GM19372 (cell line): ENCODE measurements at regions not wholly inside any gene's neighbourhood (a gene's known extent, or its start where the extent isn't known, plus 50 kb on each side); places are given as distances from the start of the nearest gene placed in this dataset.

Source experiments
- ATAC-seq: cut with Tn5 transposase; IDR thresholded peaks from one replicate; pipeline ENCODE4 v1.9.1; 2021; ENCODE audit warnings: mild to moderate bottlenecking, low read depth, moderate library complexity; ENCODE audit not compliant: unreplicated experiment

- no peak for ATAC-seq
Measured at GRCh38 chr11:95451682-95452081, 220.7 kb upstream of the SESN3 start.

GRCh38 chr11:95451261-95451660, 220.3 kb upstream of the SESN3 start:
- no peak for ATAC-seq

- ATAC-seq, result no peak
Measured at GRCh38 chr11:95450547-95451123, 219.6 kb upstream of the SESN3 start.

- ATAC-seq, result no peak
Measured at GRCh38 chr11:95445746-95446333, 214.8 kb upstream of the SESN3 start.

- no peak for ATAC-seq
Measured at GRCh38 chr11:95444309-95445241, 213.6 kb upstream of the SESN3 start.

- ATAC-seq, result peak; percentile 93
Measured at GRCh38 chr11:95443386-95443785, 212.4 kb upstream of the SESN3 start.

- no peak for ATAC-seq
Measured at GRCh38 chr11:95442531-95443050, 211.6 kb upstream of the SESN3 start.

GRCh38 chr11:95435628-95436353, 204.8 kb upstream of the SESN3 start:
- no peak for ATAC-seq

- ATAC-seq, result no peak
Measured at GRCh38 chr11:95435192-95435591, 204.2 kb upstream of the SESN3 start.

- ATAC-seq, result no peak
Measured at GRCh38 chr11:95434489-95435057, 203.6 kb upstream of the SESN3 start.

- no peak for ATAC-seq
Measured at GRCh38 chr11:95434009-95434408, 203.0 kb upstream of the SESN3 start.

GRCh38 chr11:95432714-95433503, 201.9 kb upstream of the SESN3 start:
- no peak for ATAC-seq

GRCh38 chr11:95429376-95429907, 198.4 kb upstream of the SESN3 start:
- no peak for ATAC-seq

- ATAC-seq, result no peak
Measured at GRCh38 chr11:95426823-95427462, 195.9 kb upstream of the SESN3 start.

GRCh38 chr11:95419915-95420314, 188.9 kb upstream of the SESN3 start:
- ATAC-seq, result no peak

GRCh38 chr11:95418916-95419315, 187.9 kb upstream of the SESN3 start:
- ATAC-seq, result no peak

GRCh38 chr11:95417832-95418231, 186.8 kb upstream of the SESN3 start:
- ATAC-seq, result no peak

- ATAC-seq, result no peak
Measured at GRCh38 chr11:95415837-95416304, 184.9 kb upstream of the SESN3 start.

- ATAC-seq, result no peak
Measured at GRCh38 chr11:95414217-95414616, 183.2 kb upstream of the SESN3 start.
